Hindlimb muscle (tissue), 1 donor: ENCODE measurements at regions not wholly inside any gene's neighbourhood (a gene's known extent, or its start where the extent isn't known, plus 50 kb on each side); places are given as distances from the start of the nearest gene placed in this dataset.

ENCODE experiments used
- DNase-seq: peaks from one replicate; pipeline ENCODE4 v3.0.0-alpha.2; 2013

GRCh38 chr1:8267307-8267706 lies 50.6 kb upstream of the SLC45A1 start:
- no peak for DNase-seq

- DNase-seq = no peak
Observed at GRCh38 chr1:8266436-8267165, 51.3 kb upstream of the SLC45A1 start.

- DNase-seq = no peak
Observed at GRCh38 chr1:8263791-8264190, 54.1 kb upstream of the SLC45A1 start.

- DNase-seq = no peak
Observed at GRCh38 chr1:8261398-8261762, 56.5 kb upstream of the SLC45A1 start.

GRCh38 chr1:8259498-8260290 lies 58.2 kb upstream of the SLC45A1 start:
- DNase-seq = no peak

GRCh38 chr1:8257621-8258020 lies 60.3 kb upstream of the SLC45A1 start:
- DNase-seq = no peak

- no peak for DNase-seq
Observed at GRCh38 chr1:8256321-8256720, 61.6 kb upstream of the SLC45A1 start.

- no peak for DNase-seq
Observed at GRCh38 chr1:8255712-8256111, 62.2 kb upstream of the SLC45A1 start.

- no peak for DNase-seq
Observed at GRCh38 chr1:8252266-8252951, 65.5 kb upstream of the SLC45A1 start.

GRCh38 chr1:8251635-8252034 lies 66.3 kb upstream of the SLC45A1 start:
- DNase-seq = no peak

GRCh38 chr1:8249838-8250237 lies 68.1 kb upstream of the SLC45A1 start:
- DNase-seq = no peak

GRCh38 chr1:8247811-8248436 lies 70.0 kb upstream of the SLC45A1 start:
- no peak for DNase-seq

GRCh38 chr1:8244304-8244703 lies 73.6 kb upstream of the SLC45A1 start:
- no peak for DNase-seq

GRCh38 chr1:8242498-8242897 lies 75.4 kb upstream of the SLC45A1 start:
- no peak for DNase-seq

GRCh38 chr1:8241417-8242014 lies 76.4 kb upstream of the SLC45A1 start:
- no peak for DNase-seq

- no peak for DNase-seq
Observed at GRCh38 chr1:8239306-8240023, 78.4 kb upstream of the SLC45A1 start.

- no peak for DNase-seq
Observed at GRCh38 chr1:8239039-8239305, 78.9 kb upstream of the SLC45A1 start.

GRCh38 chr1:8238141-8239038 lies 79.5 kb upstream of the SLC45A1 start:
- DNase-seq = no peak

- no peak for DNase-seq
Observed at GRCh38 chr1:8232036-8232757, 85.7 kb upstream of the SLC45A1 start.

- no peak for DNase-seq
Observed at GRCh38 chr1:8230292-8230621, 87.7 kb upstream of the SLC45A1 start.

GRCh38 chr1:8228253-8228652 lies 89.7 kb upstream of the SLC45A1 start:
- no peak for DNase-seq
